ENCODE measurements at regions not wholly inside any gene's neighbourhood (a gene's known extent, or its start where the extent isn't known, plus 50 kb on each side); places are given as distances from the start of the nearest gene placed in this dataset.
"Not testable (repeated sequence)": the region's sequence is repeated elsewhere in the genome, so short reads cannot be mapped to it uniquely, and the experiment has no call there.

DNA sequence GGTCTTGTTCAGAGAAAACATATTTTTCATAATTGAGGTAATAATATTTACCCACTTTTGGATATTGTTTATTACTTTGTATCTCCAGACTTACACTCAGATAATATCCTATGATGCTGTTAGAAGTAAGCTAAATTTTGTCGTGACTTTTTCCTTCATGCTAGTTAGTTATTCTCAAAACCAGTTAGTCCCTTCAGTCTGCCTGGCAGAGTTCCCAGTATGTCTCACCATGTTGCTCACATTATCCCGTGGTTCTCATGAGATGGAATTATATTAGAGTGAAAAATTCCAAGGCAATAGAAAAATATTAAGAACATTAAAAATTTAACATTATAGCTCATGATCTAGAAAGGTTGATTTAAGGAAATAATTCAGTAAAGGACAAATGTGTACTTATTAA is 81.5 kb upstream of the SMIM30 start:
- Mint-ChIP-seq H3K4me3 (no peak overlapping the region), H3K36me3 (ENCODE audit: insufficient read depth) (no peaks in the 10 kb centered on the region), H3K27me3 (no peaks in the 10 kb centered on the region), H3K9me3 (no peaks in the 10 kb centered on the region), H3K4me1 (ENCODE audit: low read depth in 2 of 2) (no peaks in the 10 kb centered on the region), H3K27ac (no peak overlapping the region)
- no peak for DNase-seq
- no peak for ATAC-seq (replicated peaks)

DNA sequence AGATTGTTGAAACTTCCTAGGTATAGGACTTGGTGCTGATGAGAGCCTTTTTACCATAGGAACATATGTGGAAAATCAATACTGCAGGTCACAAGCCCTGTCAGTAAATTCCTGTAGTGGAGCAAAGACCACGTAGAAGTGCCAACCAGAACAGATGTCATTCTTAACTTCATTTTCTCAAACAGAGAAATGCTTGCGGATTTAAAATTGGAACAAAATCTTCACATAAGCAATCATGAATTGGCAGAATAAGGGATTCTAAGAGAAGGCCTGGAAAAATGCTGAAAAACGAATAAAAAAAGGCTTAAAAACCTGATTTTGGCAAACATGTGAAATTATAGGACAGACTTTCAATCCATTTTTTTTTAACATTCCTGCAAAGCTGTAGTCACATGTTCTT is 80.8 kb upstream of the SMIM30 start:
- no peaks in the 10 kb centered on the region for H3K27me3 Mint-ChIP-seq
- no peak overlapping the region for H3K27ac Mint-ChIP-seq
- H3K4me3 Mint-ChIP-seq: no peak overlapping the region
- DNase-seq (no peak), ATAC-seq (replicated peaks) (no peak)
- H3K9me3 Mint-ChIP-seq: no peaks in the 10 kb centered on the region
- no peaks in the 10 kb centered on the region for H3K4me1 Mint-ChIP-seq (ENCODE audit: low read depth in 2 of 2)
- H3K36me3 Mint-ChIP-seq (ENCODE audit: insufficient read depth): no peaks in the 10 kb centered on the region

DNA sequence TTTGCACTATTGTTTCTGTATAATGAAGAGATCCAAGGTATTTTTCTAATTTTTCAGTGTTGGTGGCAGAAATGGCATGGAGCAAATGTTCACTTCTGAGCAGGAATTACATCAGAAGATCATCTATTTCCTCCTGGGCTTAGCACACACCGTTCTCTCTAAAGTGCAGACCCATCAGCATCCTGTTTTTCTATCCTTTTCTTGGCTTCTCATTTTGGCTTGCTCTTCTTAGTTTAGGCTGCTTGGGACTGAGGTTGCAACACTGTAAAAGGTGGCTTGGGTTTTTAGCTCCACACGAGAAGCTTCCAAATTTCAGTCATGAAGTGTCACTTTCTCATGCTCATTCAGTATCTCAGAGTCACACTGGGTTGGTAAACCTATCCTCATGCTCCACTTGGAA is 79.9 kb upstream of the SMIM30 start:
- ATAC-seq (replicated peaks): no peak
- no peak overlapping the region for H3K27ac Mint-ChIP-seq
- H3K36me3 Mint-ChIP-seq (ENCODE audit: insufficient read depth): no peaks in the 10 kb centered on the region
- no peak overlapping the region for H3K4me3 Mint-ChIP-seq
- no peaks in the 10 kb centered on the region for H3K27me3 Mint-ChIP-seq
- no peak for DNase-seq
- H3K9me3 Mint-ChIP-seq: no peaks in the 10 kb centered on the region
- H3K4me1 Mint-ChIP-seq (ENCODE audit: low read depth in 2 of 2): no peaks in the 10 kb centered on the region

DNA sequence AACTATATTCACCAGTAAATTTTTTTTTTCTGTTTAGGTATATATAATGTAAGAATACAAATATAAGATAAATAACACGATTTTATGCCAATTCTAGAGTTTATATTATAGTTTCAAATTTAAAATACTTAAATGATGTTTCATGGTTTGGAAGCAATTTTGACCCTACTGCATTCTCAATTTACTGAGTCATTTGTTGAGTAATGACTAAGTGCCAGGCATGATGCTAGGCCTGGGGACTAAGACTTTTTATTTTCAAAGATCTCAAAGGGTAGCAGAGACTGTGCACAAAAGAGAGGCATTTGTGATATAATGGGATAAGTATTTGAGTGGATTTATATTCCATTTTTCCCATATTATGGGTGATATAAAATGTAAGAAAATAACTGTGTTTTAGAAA is 78.9 kb upstream of the SMIM30 start:
- no peak overlapping the region for H3K4me3 Mint-ChIP-seq
- H3K27ac Mint-ChIP-seq: no peak overlapping the region
- no peaks in the 10 kb centered on the region for H3K9me3 Mint-ChIP-seq
- H3K4me1 Mint-ChIP-seq (ENCODE audit: low read depth in 2 of 2): no peaks in the 10 kb centered on the region
- no peaks in the 10 kb centered on the region for H3K36me3 Mint-ChIP-seq (ENCODE audit: insufficient read depth)
- H3K27me3 Mint-ChIP-seq: no peaks in the 10 kb centered on the region
- DNase-seq: no peak
- ATAC-seq (replicated peaks): no peak

DNA sequence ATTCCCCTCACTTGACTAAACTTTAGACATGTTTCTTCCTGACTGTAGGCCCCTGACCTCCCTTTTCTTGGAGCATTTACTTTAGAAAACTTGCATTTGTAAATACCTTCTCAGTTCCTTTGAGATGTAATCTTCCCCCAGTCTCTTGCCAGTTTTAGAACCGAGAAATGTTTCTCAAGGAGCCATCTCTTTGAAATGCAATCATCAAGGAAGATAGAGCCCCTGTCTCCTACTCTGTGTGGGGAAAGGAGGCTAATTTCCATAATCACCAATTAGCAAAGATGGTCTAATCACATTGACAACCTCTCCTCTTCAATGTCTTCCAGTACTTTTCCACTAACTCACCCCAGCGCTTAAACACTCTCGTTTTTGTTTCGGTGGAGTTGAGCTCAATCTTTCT is 70.0 kb upstream of the SMIM30 start:
- peaks cover 0 to 5% of the 10 kb centered on the region in 2 donors for H3K27me3 Mint-ChIP-seq
- DNase-seq (no peak), ATAC-seq (replicated peaks) (no peak)
- no peak overlapping the region for H3K27ac Mint-ChIP-seq
- H3K4me1 Mint-ChIP-seq (ENCODE audit: low read depth in 2 of 2): no peaks in the 10 kb centered on the region
- H3K36me3 Mint-ChIP-seq (ENCODE audit: insufficient read depth): no peaks in the 10 kb centered on the region
- no peak overlapping the region for H3K4me3 Mint-ChIP-seq
- no peaks in the 10 kb centered on the region for H3K9me3 Mint-ChIP-seq

DNA sequence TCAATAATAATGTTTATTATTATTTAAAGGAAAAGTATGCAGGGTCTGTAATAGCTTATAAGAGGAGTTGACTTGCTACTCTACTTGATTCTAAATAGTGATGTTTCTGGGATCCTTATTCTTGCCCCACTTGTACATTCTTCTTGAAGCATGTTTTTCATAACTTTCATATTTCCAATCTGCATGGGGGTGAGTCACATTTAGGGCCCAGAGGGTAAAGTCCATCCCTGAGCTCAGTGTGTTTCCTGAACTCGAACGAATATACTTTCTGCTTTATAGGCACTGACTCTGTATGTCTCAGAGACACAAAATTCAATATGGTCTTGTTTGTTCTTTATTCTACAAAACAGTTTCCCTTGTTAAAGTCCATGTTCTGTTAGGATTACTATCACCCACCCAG is 61.0 kb upstream of the SMIM30 start:
- no peak for ATAC-seq (replicated peaks)

DNA sequence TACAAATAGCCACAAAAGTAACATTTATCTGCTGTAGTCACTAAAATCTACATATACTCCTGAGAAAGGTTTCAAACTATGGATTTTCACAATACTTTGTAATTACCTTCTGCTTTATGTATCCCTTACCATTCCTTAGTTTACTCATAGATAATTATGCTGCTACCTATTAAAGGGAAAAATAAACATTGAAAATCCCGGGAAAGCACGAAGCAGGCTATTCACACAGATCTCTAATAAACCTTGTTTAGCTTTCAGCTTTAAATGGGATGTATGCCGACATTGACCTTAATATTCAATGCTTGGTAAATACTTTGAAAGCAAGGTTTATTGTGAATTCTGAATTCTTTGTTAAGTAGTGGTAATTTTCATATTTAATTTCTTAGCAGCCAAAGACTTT is 58.5 kb upstream of the SMIM30 start:
- no peak for DNase-seq
- no peak for ATAC-seq (replicated peaks)
- H3K4me1 Mint-ChIP-seq (ENCODE audit: low read depth in 2 of 2): no peaks in the 10 kb centered on the region
- H3K27me3 Mint-ChIP-seq: peaks cover 7 to 21% of the 10 kb centered on the region in 2 donors
- H3K4me3 Mint-ChIP-seq: no peak overlapping the region
- H3K36me3 Mint-ChIP-seq (ENCODE audit: insufficient read depth): no peaks in the 10 kb centered on the region
- H3K9me3 Mint-ChIP-seq: no peaks in the 10 kb centered on the region
- H3K27ac Mint-ChIP-seq: no peak overlapping the region

More for the DNA sequence above, 61.0 kb upstream of the SMIM30 start:
- Mint-ChIP-seq H3K36me3 (ENCODE audit: insufficient read depth) (no peaks in the 10 kb centered on the region), H3K4me3 (no peak overlapping the region), H3K4me1 (ENCODE audit: low read depth in 2 of 2) (no peaks in the 10 kb centered on the region), H3K27me3 (no peaks in the 10 kb centered on the region), H3K9me3 (no peaks in the 10 kb centered on the region), H3K27ac (no peak overlapping the region)
- no peak for DNase-seq

DNA sequence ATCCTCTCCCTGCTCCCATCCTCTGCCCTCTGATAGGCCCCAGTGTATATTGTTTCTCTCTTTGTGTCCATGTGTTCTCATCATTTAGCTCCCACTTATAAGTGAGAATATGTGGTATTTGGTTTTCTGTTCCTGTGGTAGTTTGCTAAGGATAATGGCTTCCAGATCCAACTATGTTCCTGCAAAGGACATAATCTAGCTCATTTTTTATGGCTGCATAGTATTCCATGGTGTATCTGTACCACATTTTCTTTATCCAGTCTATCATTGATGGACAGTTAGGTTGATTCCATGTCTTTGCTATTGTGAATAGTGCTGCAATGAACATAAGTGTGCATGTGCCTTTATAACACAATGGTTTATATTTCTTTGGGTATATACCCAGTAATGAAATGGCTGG is 57.8 kb upstream of the SMIM30 start:
- not testable (repeated sequence) for ATAC-seq (replicated peaks); DNase-seq; H3K9me3 Mint-ChIP-seq; H3K36me3 Mint-ChIP-seq (ENCODE audit: insufficient read depth); H3K4me3 Mint-ChIP-seq; H3K4me1 Mint-ChIP-seq (ENCODE audit: low read depth in 2 of 2); H3K27ac Mint-ChIP-seq
- H3K27me3 Mint-ChIP-seq: peaks cover 7 to 21% of the 10 kb centered on the region in 2 donors

DNA sequence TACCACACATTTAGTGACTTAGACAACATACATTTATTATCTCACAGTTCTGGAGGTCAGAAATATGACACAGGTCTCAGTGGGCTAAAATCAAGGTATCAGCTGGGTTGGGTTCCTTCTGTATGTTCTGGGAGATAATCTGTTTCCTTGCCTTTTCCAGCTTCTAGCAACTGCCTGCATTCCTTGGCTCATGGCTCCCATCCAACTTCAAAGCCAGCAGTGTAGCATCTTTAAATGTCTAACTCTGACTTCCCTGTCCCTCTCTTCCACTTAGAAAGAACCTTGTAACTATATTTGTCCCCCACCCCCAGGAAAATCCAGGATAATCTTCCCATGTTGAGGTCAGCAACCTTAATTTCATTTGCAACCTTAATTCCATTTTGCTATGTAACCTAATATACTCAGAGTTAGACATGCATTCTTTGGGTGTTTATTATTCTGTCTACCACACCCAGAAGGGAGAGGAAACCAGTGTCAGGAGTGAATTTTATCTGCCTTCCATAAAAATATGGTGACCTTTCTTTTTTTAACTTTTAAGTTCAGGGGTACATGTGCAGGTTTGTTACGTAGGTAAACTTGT is 57.3 kb upstream of the SMIM30 start:
- no peaks in the 10 kb centered on the region for H3K36me3 Mint-ChIP-seq (ENCODE audit: insufficient read depth)
- ATAC-seq (replicated peaks) (no peak), DNase-seq (no peak)
- H3K9me3 Mint-ChIP-seq: no peaks in the 10 kb centered on the region
- no peaks in the 10 kb centered on the region for H3K4me1 Mint-ChIP-seq (ENCODE audit: low read depth in 2 of 2)
- H3K27ac Mint-ChIP-seq: no peak overlapping the region
- no peak overlapping the region for H3K4me3 Mint-ChIP-seq
- H3K27me3 Mint-ChIP-seq: peaks cover 7 to 22% of the 10 kb centered on the region in 2 donors

DNA sequence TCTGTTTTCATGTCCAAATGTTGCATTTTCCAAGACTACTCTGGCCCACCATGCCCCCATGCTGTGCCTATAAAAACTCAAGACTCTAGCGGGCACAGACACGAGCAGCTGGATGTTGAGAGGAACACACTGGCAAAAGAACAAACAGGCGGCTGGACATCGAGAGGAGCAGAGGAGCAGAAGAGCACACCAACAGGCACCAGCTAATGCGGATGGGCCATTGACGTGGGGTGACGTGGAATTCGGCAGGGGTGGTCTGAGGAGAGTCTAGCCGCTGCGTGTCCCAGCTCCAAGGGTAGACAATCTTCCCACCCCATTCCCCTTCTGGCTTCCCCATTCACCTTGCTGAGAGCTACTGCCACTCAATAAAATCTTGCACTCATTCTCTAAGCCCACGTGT is 54.4 kb upstream of the SMIM30 start:
- H3K27me3 Mint-ChIP-seq: peaks cover 15 to 32% of the 10 kb centered on the region in 2 donors
- DNase-seq: no peak
- H3K4me3 Mint-ChIP-seq: no peak overlapping the region
- no peaks in the 10 kb centered on the region for H3K36me3 Mint-ChIP-seq (ENCODE audit: insufficient read depth)
- H3K9me3 Mint-ChIP-seq: no peaks in the 10 kb centered on the region
- peak overlapping the region in 1 of 2 donors; percentile 54 for H3K27ac Mint-ChIP-seq
- no peak for ATAC-seq (replicated peaks)
- no peaks in the 10 kb centered on the region for H3K4me1 Mint-ChIP-seq (ENCODE audit: low read depth in 2 of 2)

DNA sequence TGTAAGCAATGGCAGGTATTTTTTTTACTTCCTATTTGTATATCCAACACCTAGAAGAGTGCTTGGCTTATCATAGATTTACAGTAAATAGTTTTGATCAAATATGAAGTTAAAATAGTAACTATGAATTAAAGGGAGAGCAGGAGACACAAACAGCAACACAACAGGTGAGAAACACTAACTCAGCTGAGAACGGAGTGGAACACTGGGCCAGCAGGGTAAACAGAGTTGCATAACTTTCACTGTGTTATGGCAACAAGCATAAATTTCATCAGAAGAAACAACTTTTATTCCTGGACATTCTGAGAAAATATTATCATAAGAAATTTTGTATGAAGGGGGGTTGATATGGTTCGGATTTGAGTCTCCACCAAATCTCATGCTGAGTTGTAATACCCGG is 52.2 kb upstream of the SMIM30 start:
- no peak for DNase-seq
- Mint-ChIP-seq H3K36me3 (ENCODE audit: insufficient read depth) (no peaks in the 10 kb centered on the region), H3K27ac (no peak overlapping the region), H3K9me3 (no peaks in the 10 kb centered on the region), H3K4me3 (no peak overlapping the region), H3K4me1 (ENCODE audit: low read depth in 2 of 2) (no peaks in the 10 kb centered on the region), H3K27me3 (peaks cover 15 to 32% of the 10 kb centered on the region in 2 donors)
- ATAC-seq (replicated peaks): no peak
